CD4-positive, alpha-beta T cell (primary cell): ENCODE measurements at regions not wholly inside any gene's neighbourhood (a gene's known extent, or its start where the extent isn't known, plus 50 kb on each side); places are given as distances from the start of the nearest gene placed in this dataset.

Experiments
- ATAC-seq: fragments of 200-7000 bp; cut with Tn5 transposase; one replicate; pipeline ENCODE4 v1.10.0; 2022; ENCODE audit warnings: mild to moderate bottlenecking; ENCODE audit not compliant: poor library complexity
- CTCF ChIA-PET: fragments of 350-600 bp; sonication (Branson Sonifier 250); formaldehyde crosslinking; loops from one replicate; lab custom pipeline; 2021; ENCODE audit warnings: antibody characterized with exemption, inconsistent platforms; lab: Charles Lee
- POLR2A ChIA-PET: fragments of 350-600 bp; sonication (Branson Sonifier 250); formaldehyde crosslinking; loops from one replicate; lab custom pipeline; 2021; ENCODE audit warnings: antibody characterized with exemption, inconsistent platforms; lab: Charles Lee
- DNase-seq, 14 experiments: peaks; one replicate each; pipeline ENCODE4 v3.0.0-alpha.2; 2013 to 2020; ENCODE audit warnings: mixed read lengths in 2 of 14
- H3K27ac ChIP-seq, 2 donors: one replicate each; pipeline versions ENCODE4 v1.5.1 to v1.7.0; 2013; ENCODE audit warnings: low read length in 2 of 2, low read depth in 1 of 2, mild to moderate bottlenecking in 1 of 2
- H3K27me3 ChIP-seq, 2 experiments: 1 replicate in 1 of 2; 2 replicates in 1 of 2; pipeline versions ENCODE4 v1.6.1 to v1.7.0; 2013; ENCODE audit warnings: low read length in 2 of 2, control low read depth in 1 of 2, mild to moderate bottlenecking in 1 of 2, moderate library complexity in 1 of 2; ENCODE audit not compliant: insufficient read depth in 2 of 2, control insufficient read depth in 1 of 2
- H3K36me3 ChIP-seq: one replicate; pipeline ENCODE4 v1.6.1; 2013; ENCODE audit warnings: low read length, control low read depth; ENCODE audit not compliant: insufficient read depth
- H3K4me1 ChIP-seq: one replicate; pipeline ENCODE4 v1.6.1; 2013; ENCODE audit warnings: low read length, control low read depth; ENCODE audit not compliant: insufficient read depth
- H3K4me3 ChIP-seq: one replicate; pipeline ENCODE4 v1.5.1; 2013; ENCODE audit warnings: mild to moderate bottlenecking, low read length, moderate library complexity
- H3K9me3 ChIP-seq, 2 experiments: 1 replicate in 1 of 2; 2 replicates in 1 of 2; pipeline versions ENCODE4 v1.6.1 to v1.7.0; 2013; ENCODE audit warnings: low read length in 2 of 2, mild to moderate bottlenecking in 2 of 2, control low read depth in 1 of 2, moderate library complexity in 1 of 2; ENCODE audit not compliant: control insufficient read depth in 1 of 2, insufficient read depth in 1 of 2
- H3K27ac Mint-ChIP-seq: one replicate; pipeline ENCODE4 v1.8.0; 2020; ENCODE audit warnings: mixed read lengths
- H3K27me3 Mint-ChIP-seq: one replicate; pipeline ENCODE4 v1.8.0; 2021; ENCODE audit warnings: mixed read lengths
- H3K36me3 Mint-ChIP-seq: one replicate; pipeline ENCODE4 v1.8.0; 2021; ENCODE audit warnings: low read depth, mixed read lengths
- H3K4me1 Mint-ChIP-seq: one replicate; pipeline ENCODE4 v1.8.0; 2021; ENCODE audit warnings: low read depth, mixed read lengths
- H3K4me3 Mint-ChIP-seq: one replicate; pipeline ENCODE4 v1.8.0; 2020; ENCODE audit warnings: mild to moderate bottlenecking, mixed read lengths
- H3K9me3 Mint-ChIP-seq: one replicate; pipeline ENCODE4 v1.8.0; 2020; ENCODE audit warnings: mixed read lengths
- intact Hi-C, 2 experiments: fragments of 100-400 bp; cut with DNase I in 1 of 2; cut with micrococcal nuclease in 1 of 2; formaldehyde crosslinking; loops; one replicate each; pipeline versions ENCODE4 v1.15.1 to v1.9.0; 2023 to 2025; cut with DNase I, micrococcal nuclease
- TF ChIP-seq, protein P1 (sequence below): fragments of 200-600 bp; IDR thresholded peaks from one replicate; pipeline ENCODE4 v1.8.0; 2022; ENCODE audit warnings: antibody characterized with exemption, mild to moderate bottlenecking

DNA sequence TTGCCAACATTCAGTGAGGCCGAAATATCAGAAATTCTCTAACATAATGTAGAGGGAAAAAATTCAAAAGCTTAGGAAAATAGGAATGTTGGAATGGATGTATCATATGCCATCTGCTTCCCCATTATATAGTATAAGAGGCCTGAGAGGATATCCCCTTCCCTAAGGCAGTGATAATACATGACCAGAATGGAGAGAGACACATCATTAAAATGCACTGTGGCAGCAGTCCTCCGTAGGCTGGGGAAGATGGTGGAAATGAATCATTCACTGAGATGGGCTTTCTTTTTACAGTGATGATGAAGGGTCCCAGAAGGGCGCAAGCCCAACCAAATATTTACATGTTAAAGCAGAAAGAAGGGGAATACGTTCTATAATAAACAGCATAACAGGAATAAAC lies 799.1 kb upstream of the SPRY2 start:
- no peak overlapping the region for H3K4me3 Mint-ChIP-seq
- Histone ChIP-seq H3K9me3 (peaks cover 0 to 4% of the 10 kb centered on the region in 2 experiments), H3K4me3 (no peak overlapping the region), H3K27ac (no peak overlapping the region), H3K36me3 (no peaks in the 10 kb centered on the region), H3K27me3 (no peaks in the 10 kb centered on the region), H3K4me1 (no peaks in the 10 kb centered on the region)
- H3K27me3 Mint-ChIP-seq = no peaks in the 10 kb centered on the region
- ChIA-PET CTCF (no interaction called here), POLR2A (no interaction called here)
- ATAC-seq (no peak), DNase-seq (no peak)
- intact Hi-C loops = no loop called here
- TF ChIP-seq, protein P1, sequence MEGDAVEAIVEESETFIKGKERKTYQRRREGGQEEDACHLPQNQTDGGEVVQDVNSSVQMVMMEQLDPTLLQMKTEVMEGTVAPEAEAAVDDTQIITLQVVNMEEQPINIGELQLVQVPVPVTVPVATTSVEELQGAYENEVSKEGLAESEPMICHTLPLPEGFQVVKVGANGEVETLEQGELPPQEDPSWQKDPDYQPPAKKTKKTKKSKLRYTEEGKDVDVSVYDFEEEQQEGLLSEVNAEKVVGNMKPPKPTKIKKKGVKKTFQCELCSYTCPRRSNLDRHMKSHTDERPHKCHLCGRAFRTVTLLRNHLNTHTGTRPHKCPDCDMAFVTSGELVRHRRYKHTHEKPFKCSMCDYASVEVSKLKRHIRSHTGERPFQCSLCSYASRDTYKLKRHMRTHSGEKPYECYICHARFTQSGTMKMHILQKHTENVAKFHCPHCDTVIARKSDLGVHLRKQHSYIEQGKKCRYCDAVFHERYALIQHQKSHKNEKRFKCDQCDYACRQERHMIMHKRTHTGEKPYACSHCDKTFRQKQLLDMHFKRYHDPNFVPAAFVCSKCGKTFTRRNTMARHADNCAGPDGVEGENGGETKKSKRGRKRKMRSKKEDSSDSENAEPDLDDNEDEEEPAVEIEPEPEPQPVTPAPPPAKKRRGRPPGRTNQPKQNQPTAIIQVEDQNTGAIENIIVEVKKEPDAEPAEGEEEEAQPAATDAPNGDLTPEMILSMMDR = no peak
- H3K9me3 Mint-ChIP-seq = no peaks in the 10 kb centered on the region
- H3K27ac Mint-ChIP-seq = no peak overlapping the region
- H3K4me1 Mint-ChIP-seq = no peaks in the 10 kb centered on the region
- H3K36me3 Mint-ChIP-seq = no peaks in the 10 kb centered on the region

DNA sequence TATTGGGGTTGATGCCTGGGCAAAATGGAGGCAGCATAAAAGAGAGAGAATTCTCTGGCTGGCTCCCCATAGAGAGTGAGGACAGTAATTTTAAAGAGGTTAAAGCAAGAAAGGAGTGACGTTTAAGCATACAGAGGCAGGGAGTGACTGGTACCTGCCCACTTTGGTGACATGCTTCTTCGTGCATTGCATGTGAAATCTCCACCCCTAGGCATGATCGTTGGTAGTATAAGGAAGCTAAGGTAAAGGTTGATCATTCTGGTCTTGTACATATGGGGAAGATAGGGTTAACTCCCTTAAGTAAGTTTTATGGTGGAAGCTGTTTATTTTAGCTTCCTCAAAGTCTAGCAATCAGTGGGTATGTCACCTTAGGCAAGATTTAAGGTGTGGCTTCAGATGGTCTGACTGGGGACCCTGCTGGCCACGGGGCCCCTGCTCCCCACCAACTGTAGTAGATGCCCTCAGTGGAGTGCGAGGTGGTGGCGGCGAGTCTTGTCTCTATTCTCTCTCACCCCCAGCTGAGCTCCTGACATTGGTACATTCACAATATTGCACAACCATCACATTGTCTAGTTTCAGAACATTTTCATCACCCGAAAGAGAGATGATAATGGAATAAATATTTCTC lies 797.5 kb upstream of the SPRY2 start:
- no peaks in the 10 kb centered on the region for H3K27me3 ChIP-seq
- Mint-ChIP-seq H3K36me3 (no peaks in the 10 kb centered on the region), H3K27ac (no peak overlapping the region), H3K27me3 (no peaks in the 10 kb centered on the region), H3K4me1 (no peaks in the 10 kb centered on the region), H3K9me3 (no peaks in the 10 kb centered on the region), H3K4me3 (no peak overlapping the region)
- ChIA-PET CTCF (no interaction called here), POLR2A (no interaction called here)
- ATAC-seq (no peak), DNase-seq (no peak)
- peaks cover 0 to 4% of the 10 kb centered on the region in 2 experiments for H3K9me3 ChIP-seq
- no peak overlapping the region for H3K4me3 ChIP-seq
- TF ChIP-seq, protein P1 = no peak
- H3K36me3 ChIP-seq = no peaks in the 10 kb centered on the region
- intact Hi-C loops = no loop called here
- H3K27ac ChIP-seq = no peak overlapping the region
- H3K4me1 ChIP-seq = no peaks in the 10 kb centered on the region

DNA sequence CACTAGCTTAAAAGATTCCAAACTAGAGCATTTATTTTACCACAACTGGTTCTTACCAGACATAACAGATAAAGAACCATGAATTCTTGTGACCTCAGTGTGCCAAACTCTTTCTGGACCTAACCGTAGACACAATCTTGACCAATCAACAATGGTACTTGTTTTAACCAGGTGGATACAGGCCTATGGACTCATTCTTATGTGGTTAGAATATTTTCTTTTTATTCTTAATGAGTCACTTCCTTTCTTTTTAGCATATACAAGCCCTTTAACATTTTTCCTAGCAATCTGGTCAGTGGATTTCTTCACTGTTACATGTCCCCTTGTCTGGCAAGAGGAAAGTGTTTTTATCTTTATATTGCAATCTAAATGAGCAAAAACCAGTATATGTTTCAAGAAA lies 792.1 kb upstream of the SPRY2 start:
- Mint-ChIP-seq H3K4me1 (no peaks in the 10 kb centered on the region), H3K4me3 (no peak overlapping the region), H3K27ac (no peak overlapping the region), H3K9me3 (peaks cover 3% of the 10 kb centered on the region), H3K36me3 (no peaks in the 10 kb centered on the region), H3K27me3 (no peaks in the 10 kb centered on the region)
- H3K36me3 ChIP-seq = no peaks in the 10 kb centered on the region
- ATAC-seq = no peak
- peaks cover 0 to 12% of the 10 kb centered on the region in 2 experiments for H3K9me3 ChIP-seq
- intact Hi-C loops = no loop called here
- POLR2A ChIA-PET = no interaction called here
- CTCF ChIA-PET = no interaction called here
- TF ChIP-seq, protein P1 = no peak
- H3K27ac ChIP-seq = no peak overlapping the region
- no peaks in the 10 kb centered on the region for H3K4me1 ChIP-seq
- no peak overlapping the region for H3K4me3 ChIP-seq
- no peak for DNase-seq
- H3K27me3 ChIP-seq = no peaks in the 10 kb centered on the region
